Right renal cortex interstitium (tissue), 3 donors: ENCODE measurements at regions not wholly inside any gene's neighbourhood (a gene's known extent, or its start where the extent isn't known, plus 50 kb on each side); places are given as distances from the start of the nearest gene placed in this dataset.
"Not testable (repeated sequence)": the region's sequence is repeated elsewhere in the genome, so short reads cannot be mapped to it uniquely, and the experiment has no call there.

Source experiments
- DNase-seq, 3 donors: peaks; one replicate each; pipeline ENCODE4 v3.0.0-alpha.2; 2013; ENCODE audit warnings: low read depth in 3 of 3, low spot score in 2 of 3

DNA sequence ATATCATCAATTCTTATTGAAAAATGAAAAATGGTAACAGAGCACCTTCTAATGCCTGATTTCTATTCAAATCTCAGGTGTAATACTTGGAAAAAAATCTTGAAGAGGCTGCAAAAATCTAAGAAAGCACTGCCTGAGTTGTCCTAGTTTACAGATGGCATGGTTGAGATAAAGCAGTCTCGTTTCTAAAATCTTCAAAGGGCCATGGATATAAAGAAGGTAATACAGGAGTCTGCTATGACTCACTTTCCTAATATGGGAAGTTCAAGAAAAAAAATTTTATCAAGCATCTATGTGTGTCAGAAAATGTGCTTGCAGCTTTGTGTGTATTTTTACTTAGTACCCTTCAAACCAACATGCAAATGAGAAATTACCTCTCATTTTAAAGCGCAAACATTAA lies 163.3 kb downstream of the DMAC1 start:
- DNase-seq, result no peak

DNA sequence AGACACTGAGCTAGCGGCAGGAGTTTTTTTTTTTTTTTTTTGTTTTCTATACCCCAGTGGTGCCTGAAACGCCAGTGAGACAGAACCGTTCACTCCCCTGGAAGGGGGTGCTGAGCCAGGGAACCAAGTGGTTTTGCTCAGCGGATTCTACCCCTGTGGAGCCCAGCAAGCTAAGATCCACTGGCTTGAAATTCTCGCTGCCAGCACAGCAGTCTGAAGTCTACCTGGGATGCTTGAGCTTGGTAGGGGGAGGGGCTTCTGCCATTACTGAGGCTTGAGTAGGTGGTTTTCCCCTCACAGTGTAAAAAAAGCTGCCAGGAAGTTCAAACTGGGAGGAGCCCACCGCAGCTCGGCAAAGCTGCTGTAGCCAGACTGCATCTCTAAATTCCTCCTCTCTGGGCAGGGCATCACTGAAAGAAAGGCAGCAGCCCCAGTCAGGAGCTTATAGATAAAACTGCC lies 173.0 kb downstream of the DMAC1 start:
- DNase-seq, result not testable (repeated sequence)

DNA sequence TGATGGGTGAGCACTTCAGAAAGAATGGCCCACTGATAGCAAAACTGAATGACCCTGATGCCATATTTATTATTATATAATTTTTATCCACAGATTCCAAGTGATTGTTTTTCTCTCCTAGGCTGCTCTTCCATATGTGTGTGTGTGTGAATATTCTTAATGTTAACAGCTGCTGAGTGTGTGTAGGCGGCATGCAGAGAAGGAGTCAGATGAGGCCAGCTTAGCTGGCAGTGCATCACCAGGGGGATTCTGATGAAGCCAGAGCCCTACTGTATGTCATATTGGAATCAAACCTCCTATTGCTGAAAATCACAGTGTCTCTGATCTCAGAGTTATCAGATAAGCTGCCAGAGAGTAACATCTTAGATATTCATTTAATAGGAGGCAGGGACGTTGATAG lies 177.1 kb downstream of the DMAC1 start:
- DNase-seq, result no peak

DNA sequence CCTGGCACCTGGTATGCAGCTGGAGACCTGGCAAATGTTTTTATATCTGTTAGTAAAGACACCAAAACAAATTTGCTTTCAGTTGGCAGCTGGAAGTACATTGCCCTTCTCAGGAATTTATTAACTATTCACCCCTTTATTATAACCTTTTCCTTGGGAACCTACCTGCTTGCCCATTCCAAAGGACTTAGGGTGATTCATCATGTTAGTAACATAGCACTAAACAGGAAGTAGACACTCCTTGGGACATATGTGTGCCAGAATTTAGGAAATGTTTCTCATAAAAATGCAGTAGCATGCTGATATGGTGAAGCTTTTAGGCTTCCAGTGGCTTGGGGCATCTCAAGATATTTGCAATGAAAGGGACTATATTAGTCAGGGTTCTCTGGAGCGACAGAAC lies 184.2 kb downstream of the DMAC1 start:
- DNase-seq, result no peak

DNA sequence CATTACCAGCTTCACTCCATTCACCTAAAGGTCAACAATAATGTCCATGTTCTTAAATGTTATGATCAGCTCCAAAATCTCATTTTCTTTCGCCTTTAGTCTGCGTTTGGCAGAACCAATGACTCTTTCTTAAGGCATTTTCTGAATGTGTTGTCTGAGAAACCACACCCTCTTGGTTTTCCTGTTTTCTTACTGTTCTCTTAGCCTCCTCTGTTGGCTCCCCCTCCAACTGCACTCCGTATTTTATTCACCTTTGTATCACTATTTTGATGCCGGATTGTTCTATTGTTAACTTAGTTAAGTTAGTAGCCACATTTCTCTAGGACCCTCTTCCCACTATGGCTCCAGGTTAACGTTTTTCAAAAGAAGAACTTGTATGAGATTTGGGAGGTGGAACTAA lies 185.6 kb downstream of the DMAC1 start:
- no peak for DNase-seq

DNA sequence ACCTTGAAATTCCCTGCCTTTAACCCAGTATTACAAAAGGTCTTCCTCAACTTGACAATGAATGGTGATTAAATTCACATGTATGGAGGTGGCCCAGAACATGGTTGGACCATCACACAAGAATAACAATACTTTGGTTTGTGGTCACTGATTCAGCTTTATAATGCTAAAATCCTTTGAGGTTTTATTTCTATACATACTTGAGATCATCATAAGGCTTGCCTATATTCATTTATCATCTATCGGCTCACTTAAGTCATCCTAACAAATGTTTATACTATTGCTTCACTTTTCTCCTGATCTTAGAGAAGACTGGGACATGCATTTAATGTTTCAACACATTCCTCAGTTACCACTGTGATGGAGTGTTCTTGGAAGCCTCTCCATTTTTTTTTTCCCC lies 191.3 kb downstream of the DMAC1 start:
- DNase-seq, result no peak

DNA sequence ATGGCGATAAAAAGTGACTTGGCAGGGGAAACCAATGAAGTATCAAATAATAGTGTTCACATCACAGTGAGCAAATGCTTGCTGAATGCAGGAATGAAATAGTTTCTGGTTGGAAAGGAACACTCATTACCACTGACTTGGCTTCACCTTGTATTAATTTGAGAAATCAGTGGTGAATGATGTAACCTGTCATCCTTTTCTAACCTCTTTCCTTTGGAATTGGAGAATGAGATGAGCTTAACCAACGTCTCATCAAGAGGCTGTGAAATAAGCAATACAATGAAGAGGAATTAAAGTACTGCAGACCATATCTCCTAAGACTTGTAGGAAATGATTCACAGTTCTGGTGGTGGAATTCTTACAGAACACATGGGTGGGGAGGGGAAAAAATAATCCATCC lies 192.2 kb downstream of the DMAC1 start:
- DNase-seq, result no peak

DNA sequence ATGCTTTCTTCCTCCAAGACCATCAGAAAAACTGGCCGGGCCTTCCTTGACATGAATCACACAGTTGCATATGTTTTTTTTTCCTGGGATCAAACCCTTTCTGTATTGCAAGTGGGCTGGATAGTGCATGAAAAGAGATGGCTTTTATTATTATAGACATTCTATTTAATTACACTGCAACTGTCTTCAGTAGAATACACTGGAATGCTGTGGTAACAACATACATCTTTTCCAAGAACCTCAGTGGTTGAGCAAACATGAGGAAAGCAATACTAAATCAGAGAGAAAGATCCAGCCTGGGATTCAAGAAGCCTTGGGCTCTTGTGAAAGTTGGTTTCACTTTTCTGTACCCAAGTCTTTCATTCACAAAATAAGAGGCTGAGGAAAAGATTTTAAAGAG lies 193.0 kb downstream of the DMAC1 start:
- DNase-seq, result no peak

DNA sequence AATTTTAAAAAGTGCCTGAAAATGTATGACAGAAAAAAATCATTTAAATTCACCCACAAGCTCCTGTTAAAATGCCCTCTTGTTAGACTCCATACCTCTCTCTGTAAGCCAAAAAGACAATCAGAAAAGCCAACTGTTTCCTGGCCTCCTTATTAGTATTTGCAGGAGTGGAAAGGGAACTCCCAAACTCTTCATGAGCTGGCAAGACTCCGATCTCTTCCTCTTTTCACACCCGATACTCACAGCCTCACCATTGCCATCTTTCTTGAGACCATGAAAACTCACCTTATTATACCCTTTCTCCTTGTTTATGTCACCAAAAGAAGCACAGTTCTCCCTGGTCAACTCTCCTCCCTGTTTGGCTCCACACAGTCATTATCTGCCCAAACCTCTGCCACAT lies 197.8 kb downstream of the DMAC1 start:
- DNase-seq, result no peak

DNA sequence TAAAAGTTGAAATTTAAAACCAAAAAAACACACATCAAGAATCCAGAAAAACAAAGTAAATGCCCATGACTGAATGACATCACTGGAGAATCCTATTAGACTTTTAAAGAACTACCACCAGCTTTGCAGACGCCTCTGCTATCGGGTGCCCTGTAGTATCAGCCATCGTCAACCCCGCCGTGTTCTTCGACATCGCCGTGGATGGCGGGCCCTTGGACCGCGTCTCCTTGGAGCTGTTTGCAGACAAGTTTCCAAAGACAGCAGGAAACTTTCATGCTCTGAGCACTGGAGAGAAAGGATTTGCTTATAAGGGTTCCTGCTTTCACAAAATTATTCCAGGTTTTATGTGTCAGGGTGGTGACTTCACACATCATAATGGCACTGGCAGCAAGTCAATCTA lies 201.9 kb downstream of the DMAC1 start:
- no peak for DNase-seq

DNA sequence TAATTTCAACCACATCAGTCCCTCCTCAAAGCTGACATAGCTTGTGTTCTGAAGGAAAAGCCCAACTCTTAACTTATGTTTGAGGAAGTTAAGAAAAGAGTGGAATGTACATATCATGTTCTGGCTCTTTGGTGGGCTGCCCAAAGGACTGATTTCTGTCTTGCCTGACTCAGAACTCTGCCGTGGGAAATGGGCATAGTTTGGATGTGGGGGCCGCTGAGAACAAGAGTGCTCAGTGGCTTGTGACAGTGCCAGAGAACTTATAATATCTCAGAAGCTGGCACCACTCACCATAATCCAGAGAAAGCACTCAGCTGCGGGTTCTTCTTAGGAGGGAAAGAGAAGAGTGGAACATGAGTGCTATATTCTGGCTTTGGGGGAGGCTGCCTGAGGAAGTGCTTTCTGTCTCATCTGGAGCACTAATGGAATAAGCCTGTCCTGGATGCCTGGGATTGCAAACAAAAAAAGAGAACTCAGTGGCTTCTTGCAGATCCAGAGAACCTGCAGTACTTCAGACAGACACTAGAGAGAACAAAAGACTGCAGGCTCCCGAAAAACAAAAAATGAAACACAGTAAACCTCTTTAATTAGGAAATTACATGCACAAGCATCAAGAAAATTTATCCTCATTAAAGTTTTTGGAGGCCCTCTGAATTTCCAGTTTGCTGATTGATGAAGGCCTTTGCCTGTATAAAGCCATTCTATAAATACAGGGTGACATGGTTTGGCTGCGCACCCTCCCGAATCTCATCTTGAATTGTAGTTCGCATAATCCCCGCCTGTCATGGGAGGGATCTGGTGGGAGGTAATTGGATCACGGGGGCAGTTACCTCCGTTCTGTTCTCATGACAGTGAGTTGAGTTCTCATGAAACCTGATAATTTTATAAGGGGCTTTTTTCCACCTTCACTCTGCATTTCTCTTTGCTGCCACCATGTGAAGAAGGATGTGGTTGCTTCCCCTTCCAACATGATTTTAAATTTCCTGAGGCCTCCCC lies 207.0 kb downstream of the DMAC1 start:
- no peak for DNase-seq

DNA sequence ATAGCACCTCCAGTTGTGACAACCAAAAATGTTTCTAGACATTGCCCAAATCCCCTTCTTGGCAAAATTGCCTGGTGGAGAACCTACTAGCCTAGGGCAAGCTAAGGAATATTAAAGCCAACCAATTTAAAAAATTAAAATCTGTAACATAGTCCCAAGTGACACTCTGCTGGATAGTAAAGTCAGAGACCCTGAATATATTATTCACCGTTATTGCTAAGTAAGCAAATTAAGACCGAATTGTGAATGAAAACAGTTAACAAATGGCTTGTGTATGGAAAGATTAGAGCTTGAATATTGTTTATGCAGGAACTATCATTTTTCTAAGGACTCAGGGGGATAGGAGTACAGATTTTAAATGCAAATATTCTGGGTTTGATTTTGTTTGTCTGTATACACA lies 208.1 kb downstream of the DMAC1 start:
- DNase-seq, result no peak

DNA sequence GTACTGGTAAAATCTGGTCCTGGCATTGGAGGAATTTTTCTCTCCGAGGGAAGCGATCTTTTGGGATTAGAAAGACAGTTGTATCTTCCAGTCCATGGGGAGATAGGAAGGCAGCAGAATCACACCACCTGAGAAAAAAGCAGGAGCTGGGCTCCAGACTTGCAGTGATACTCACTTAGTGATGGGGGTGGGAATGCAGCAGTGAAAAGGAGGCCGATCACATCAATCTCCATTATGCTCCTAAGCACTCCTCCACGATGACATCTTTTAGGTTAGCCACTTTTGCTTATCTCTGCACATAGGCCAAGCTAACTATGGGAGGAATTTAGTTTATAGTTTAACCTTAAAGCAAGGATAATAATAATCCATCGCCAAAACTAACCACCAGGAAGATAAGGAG lies 219.0 kb downstream of the DMAC1 start:
- DNase-seq, result no peak

DNA sequence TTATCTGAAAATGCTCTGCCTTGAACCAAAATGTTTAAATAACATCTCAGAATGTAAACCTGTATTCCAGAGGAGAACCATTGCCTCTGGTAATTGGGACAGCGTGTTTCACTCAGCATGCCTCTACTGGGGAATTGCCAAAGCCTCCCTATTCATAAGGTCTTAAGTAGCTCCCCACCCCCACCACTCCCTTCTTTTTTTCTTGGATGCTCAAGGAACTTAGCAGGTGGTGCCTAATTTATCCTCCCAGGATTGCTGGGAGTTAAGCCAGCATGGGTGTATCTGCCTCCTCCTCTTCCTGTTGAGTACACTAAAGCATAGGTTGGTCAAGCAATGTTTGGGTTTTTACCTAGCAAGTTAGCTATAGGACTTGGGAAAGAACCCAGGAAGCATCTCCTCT lies 220.2 kb downstream of the DMAC1 start:
- no peak for DNase-seq

DNA sequence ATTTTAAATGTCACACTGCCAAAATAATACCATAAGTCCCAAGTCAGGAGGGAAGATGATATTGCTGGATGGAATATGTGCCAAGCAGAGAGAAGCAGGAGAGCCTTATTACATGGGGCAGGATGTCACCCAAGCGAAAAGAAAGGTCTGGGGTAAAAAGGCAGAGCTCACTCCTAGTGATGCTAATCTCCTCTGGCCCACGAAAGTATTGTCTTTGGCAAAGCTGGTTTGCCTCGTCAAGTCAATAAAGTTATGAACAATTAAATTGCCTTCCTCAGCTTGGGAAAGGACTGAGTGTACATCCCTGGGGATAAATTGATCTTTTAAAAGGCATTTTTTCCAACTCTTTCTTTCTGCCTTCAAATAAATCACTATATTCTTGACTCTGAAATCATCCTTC lies 220.6 kb downstream of the DMAC1 start:
- no peak for DNase-seq

DNA sequence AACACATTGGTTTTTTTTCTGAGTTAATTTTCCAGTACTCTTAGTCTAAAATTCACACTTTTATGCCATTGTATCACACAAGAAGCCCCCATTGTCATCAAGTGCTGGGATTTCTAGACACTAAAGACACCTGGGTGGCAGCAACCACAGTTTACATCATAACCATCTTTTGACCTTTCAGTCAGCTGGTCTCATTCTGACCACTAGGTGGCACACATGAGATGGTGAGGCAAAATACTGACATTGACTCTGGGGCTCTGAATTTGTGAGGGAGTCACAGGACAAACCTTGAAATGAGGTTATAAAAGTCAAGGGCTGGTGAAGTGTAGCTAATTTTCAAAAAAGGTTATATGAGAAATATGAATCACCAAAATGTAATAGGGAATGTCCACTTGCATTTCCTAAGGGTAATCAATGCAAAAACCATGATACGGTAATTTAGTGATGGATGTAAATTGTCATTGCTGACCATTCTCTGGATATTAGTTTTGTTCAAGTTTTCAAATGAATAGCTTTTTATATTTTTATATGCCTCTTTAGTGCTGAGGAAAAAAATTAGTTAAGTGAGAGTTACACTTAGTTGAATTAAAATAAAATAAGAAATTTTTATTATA lies 229.4 kb downstream of the DMAC1 start:
- DNase-seq, result no peak

DNA sequence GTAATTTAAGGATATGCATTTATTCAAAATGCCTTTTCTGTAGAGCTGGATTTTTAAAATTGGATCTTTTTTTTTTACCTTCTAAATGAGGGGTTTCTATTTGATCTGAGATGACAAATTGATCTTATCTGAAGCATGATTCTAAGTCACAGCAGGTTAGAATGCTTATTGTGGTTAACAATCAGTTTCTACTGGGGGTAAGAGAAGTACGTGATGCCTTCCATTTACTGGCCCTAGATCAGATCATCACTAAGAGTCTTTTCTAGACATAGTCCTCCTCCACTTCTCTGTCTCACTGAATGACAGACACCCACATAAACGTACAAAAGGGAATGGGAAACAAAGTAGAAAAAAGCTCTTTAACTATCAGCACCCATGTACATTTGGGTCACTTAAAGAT lies 231.9 kb downstream of the DMAC1 start:
- DNase-seq, result no peak

DNA sequence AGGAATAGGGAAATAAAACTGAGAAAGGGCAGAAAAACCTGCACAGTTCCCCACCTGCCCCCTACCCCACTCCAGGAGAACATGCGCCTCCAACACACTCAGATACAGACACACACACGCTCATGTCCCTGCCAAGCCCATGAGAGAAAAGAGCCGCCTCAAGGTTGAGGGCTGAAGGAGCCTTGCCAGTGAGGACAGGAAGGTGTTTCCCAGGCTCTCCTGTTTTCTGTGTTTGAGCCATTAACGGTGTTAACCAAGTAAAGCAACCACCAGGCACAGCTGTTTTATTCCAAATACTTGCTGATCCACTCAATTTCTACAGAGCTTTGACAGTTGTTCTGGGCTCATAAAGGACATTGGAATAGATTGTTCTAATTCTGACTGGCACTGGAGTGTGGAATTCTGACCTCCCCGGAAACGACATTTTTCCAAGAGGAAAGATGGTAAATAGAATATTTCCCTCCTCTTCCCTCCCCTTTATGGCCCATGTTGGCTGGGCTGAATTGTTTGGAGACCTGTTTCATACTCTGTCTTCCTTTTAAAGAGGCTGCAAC lies 238.0 kb downstream of the DMAC1 start:
- DNase-seq, result no peak

DNA sequence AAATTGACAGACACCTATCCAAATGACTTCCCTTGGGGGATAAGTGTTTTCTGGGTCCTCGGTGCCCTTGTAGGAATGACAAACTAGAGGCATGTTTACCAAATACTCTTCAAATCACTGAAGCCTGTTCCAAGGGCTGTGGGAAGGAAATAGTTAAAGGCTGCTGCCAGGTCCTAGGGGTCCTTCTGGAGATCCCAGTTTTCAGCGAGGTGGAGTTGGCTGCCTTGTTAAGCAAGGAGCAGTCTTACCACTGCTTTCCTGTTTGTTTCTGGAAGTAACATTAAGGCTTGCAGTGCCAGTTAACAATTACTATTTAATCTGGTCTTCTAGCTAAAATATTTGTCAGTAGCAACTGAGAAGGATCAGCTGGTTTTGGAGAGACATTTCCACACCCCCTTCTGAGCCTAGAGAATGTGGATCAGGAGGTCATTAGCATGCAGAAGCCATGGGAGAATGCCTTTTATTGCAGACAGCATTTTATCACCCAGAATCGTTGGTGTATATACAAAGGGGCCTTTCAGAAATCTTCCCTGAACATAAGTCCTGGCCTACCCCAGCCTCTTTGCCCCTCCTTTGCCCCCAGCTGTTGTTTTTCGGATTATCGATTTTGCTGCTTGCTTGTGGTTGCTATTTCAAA lies 238.8 kb downstream of the DMAC1 start:
- DNase-seq, result peak in 1 of 3 donors; percentile 40

DNA sequence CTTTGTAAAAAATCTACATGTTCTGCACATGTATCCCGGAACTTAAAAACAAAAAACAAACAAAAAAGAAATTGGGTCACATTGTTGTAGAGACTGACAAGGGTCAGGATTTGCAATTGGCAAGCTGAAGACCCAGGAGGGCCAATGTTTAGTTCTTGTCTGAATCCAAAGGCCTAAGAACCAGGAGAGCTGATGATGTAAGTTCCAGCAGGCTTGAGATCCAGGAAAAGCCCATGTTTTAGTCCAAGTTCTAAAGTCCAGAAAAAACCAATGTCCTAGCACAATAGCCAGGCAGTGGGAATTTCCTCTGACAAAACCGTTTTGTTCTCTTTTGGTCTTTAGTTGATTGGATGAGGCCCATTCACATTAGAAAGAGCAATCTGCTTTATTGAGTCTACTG lies 244.9 kb downstream of the DMAC1 start:
- DNase-seq, result no peak

DNA sequence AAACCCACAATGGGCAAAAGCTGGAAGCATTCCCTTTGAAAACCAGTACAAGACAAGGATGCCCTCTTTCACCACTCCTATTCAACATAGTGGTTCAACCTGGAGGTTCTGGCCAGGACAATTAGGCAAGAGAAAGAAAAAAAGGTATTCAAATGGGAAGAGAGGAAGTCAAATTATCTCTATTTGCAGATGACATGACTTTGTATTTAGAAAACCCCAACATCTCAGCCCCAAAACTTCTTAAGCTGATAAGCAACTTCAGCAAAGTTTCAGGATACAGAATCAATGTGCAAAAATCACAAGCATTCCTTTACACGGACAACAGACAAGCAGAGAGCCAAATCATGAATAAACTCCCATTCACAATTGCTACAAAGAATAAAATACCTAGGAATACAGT lies 246.9 kb downstream of the DMAC1 start:
- not testable (repeated sequence) for DNase-seq
